HG03045 (cell line): ENCODE measurements at regions not wholly inside any gene's neighbourhood (a gene's known extent, or its start where the extent isn't known, plus 50 kb on each side); places are given as distances from the start of the nearest gene placed in this dataset.

Source experiments
- ATAC-seq: cut with Tn5 transposase; IDR thresholded peaks from one replicate; pipeline ENCODE4 v1.9.1; 2021; ENCODE audit warnings: mild to moderate bottlenecking, moderate library complexity; ENCODE audit not compliant: unreplicated experiment

DNA sequence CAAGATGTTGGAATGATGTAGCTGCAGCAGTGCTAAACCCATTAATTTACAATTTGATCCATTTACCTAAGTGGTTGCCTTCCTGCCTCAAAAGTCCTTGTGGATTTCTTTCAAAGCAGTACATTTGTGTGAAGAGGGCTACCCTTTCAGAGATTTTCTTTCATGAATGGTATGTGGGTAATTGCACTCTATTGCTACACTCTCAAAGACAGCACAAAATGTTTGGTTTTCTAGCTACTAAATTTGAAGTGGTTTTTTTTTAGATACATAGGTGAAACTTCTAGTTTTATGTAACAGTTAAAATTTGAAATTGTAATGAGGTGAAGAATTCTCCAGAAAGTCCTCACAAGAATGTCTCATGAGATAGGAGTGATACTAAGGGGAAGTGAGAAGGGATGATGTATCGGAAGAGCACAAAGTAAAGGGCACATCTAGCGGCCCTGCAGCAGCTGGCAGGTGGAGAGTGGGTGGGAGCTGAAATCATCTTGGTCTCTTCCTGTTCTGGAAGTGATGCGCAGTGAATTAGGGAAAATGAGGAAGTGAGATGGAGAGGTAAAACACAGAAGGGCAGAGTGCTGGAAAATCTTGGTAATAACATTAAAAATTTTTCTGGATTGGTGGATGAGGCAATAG lies 236.8 kb upstream of the MAN1A1 start:
- ATAC-seq, result peak; percentile 90

- ATAC-seq, result no peak
Measured at GRCh38 chr6:119584088-119584487, 234.5 kb upstream of the MAN1A1 start.

DNA sequence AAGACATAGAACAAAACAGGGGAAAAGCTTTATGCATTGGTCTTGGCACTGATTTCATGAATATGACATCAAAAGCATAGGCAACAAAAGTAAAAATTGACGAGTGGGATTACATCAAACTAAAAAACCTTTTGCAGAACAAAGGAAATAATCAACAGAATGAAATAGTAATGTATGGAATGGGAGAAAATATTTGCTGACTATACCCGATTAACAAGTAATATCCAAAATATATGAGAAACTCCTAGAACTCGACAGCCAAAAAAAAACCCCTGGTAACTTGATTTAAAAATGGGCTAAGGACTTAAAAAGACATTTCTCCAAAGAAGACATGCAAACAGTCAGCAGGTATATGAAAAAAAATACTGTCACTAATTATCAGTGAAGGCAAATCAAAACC lies 231.7 kb upstream of the MAN1A1 start:
- ATAC-seq, result no peak

GRCh38 chr6:119575721-119576120 lies 226.2 kb upstream of the MAN1A1 start:
- ATAC-seq, result no peak

DNA sequence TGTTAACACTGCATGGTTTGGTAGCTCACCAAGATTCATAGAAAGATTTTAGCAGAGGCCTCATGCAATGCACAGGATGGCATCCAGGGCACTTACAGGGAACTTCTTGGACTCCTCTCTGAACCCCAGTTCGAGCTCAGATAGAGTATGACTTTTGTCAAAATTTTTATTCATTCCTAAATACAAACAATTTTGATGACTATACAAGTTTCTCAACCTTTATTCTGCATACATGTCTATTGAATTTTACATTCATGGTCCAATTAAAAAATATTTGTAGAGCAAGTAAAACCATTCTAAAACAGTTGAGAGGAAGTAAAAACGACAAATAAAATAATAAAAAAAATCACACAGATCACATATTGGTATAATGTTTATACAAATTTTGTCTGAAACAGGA lies 219.0 kb upstream of the MAN1A1 start:
- no peak for ATAC-seq

GRCh38 chr6:119566546-119567260 lies 217.1 kb upstream of the MAN1A1 start:
- no peak for ATAC-seq

GRCh38 chr6:119565893-119566292 lies 216.3 kb upstream of the MAN1A1 start:
- ATAC-seq, result no peak

- ATAC-seq, result no peak
Measured at GRCh38 chr6:119562168-119562567, 212.6 kb upstream of the MAN1A1 start.

DNA sequence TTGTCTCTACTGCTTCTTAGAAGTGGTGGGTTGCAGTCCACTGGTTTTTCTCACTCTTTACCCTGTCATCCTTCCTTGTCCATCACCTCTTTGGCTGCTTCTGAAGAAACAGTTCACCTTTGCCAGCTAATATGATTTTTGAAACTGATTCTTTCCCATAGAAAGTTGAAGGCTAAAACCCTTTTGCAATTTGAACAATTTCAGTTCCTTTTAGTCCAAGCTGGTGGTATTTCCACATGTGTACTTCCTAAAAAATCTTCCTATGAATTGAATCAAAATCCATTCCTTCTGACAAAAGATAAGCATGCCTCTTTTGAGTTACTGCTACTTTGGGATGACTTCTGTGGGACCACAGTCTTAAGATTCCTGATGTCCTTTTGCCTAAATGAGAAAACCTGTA lies 210.0 kb upstream of the MAN1A1 start:
- ATAC-seq, result no peak

DNA sequence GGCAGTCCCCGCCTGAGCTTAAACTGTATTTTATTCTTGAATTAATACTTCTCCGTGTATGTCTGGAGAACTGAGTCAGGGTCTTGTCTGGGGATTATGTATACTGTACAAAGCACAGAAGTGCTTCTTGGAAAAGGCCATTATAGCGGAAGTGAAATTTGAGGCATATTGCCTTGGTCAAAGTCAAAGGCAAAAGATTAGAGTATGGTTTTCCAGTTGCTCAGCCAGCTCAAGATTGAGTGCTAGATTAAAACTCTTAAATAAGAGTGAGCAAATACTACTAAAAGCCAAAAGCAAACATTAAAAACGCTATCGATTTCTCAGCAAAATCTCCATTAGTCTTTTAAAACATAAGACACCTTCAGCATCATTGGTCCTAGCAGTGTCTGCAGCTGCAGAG lies 207.7 kb upstream of the MAN1A1 start:
- ATAC-seq, result no peak

DNA sequence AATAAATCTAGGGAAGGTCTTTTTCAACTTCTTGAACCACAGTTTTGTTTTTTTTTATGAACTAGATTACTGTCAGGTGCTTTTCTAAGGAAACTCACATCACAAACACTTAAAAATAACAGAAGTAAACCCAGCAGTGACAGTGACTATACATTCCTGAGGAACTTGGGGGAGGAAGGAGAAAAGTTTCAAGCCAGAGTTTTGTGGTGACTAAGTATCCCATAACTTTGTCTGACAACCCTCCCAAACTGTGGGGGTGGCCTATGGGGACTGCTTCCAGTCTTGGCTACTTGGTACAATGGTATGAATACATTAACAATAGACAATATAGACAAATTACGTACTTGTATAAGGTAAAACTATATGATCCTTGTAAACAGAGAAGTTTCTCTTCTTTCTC lies 202.5 kb upstream of the MAN1A1 start:
- ATAC-seq, result no peak

DNA sequence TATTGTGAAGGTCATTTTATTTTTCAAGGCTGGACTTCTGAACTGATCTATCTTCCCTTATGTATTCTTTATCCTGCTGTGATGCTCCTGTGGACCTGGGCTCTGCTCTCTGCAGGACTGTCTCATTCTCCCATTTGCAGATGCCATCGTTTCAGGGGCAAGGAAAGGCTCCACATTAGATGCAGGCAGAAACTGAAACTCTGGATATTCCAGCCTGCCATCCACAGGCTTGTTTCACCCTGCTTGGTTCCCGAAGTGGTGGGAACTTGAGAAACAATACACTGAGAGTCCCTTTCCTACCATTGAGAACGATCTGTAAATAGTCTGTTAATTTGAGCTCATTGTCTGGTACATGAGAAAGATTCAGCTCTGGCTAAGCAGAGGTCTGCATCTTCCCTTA lies 197.5 kb upstream of the MAN1A1 start:
- no peak for ATAC-seq

DNA sequence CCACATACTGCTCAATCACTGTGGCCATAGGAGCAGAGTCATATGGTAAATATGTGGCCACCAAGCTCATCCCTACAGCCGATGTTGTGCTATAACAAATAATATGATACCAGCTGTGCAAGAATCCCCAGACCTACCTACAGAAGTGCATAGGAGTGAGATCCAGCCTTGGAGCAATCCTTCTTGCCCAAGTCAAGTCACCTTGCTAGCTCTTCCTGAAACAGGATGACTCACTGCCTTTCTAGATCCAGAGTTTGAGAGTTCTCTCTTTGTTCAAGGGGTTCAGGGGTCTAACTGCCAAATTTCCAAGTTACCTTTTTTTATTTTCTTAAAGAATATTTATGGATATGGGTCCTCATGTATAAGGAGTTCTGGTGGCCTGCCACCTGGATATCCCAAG lies 195.7 kb upstream of the MAN1A1 start:
- no peak for ATAC-seq

GRCh38 chr6:119544325-119545175 lies 195.0 kb upstream of the MAN1A1 start:
- ATAC-seq, result no peak

- ATAC-seq, result no peak
Measured at GRCh38 chr6:119543332-119543731, 193.8 kb upstream of the MAN1A1 start.

DNA sequence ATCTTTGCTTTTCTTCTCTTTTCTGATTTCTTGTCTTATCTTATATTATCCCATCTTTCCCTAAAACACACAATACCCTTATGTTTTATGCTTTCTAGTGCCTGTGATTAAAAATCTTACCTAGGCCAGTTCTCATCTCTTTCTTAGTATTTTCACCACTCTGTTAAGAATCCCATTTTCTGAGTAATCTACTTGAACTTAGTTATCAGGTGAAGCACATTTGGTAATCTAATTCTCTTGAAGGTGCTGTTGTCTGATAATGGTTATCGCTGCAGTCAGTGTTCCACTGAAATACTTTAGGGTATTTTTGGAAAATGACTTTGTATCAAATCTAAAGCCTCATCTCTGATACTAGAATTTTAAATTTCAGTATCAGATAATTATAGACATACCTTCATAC lies 192.5 kb upstream of the MAN1A1 start:
- no peak for ATAC-seq

DNA sequence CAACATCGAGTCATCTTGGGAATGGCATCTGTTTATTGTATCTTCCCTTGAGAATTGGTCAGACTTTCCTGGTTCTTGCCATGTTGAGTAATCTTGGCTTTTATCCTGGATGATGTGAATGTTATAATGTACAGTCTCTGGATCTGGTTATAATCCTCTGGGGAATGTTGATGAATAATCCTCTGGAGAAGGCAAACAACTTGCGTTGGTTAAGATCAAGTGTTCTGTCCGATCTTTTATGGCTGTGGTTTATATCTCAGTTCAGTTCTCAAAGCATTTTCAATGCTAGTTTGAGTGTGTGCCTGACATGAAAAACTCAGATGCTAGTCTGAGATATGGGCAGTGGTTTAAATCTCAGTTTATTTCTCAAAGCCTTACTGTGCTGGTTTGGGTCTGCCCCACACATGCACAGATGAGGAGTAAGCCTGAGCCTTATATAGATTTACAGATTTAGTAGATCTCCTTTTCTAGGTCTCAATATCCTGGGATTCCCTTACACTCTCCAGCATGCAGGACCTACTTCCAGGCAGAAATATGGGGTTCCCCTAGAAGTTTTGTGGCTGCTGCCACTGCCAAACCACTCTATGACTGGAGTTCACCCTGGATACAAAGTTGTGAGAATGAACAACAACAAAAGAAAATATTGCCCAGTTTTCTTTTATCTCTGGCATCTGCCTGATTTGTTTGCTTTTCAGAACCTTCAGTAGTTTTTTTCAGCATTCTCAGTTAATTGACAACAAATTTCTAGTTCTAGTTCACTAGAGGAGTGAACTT lies 191.8 kb upstream of the MAN1A1 start:
- no peak for ATAC-seq

GRCh38 chr6:119540417-119540816 lies 190.9 kb upstream of the MAN1A1 start:
- ATAC-seq, result no peak

DNA sequence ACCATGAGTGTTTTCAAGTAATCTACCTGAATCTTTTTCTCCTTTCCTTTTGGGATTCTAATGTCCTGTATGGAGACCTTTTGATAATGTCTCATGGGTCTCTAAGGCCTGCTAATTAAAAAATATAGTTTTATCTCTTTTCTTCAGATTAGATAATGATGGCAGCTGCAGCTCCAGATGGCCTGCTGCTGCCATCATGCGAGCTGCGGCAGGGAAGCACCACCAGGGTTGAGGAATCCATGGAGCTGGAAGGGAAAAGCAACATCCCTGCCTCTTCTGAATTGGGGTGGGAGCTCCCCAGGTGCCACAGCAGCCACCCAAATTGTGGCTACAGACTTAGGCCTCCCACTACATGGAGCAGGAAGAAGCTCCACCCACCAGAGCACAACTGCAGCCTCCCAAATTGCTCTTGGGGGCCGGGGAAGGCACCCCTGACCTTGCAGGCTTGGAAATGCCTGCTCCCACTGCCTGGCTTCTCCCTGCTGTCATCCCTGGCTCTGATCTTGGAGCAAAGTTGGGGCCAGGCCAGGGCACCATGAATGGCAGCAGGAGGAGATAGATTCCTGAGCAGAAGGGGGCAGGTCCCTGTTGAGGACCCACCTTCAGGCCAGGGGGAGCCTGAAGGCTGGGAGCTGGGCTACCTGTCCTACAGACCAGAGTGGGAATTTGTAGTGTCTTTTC lies 189.6 kb upstream of the MAN1A1 start:
- ATAC-seq, result no peak

DNA sequence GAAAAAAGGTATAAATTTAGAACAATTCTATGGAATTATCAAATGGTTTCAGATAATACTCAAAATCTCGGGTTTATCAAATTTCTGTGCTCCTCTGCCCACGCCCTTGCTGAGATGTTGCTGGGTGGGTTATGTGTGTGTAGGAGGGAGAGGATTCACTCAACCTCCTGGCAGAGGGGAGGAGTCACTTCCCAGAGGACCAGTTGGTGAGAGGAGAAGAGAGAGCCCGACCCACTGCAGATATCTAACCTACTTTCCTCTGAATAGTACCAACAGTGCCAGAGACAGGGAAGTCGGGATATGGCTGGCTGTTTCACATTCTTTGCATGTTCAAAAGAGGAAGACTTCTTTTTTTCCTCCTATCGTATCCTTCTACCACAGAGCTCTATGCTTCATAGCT lies 187.1 kb upstream of the MAN1A1 start:
- no peak for ATAC-seq

- no peak for ATAC-seq
Measured at GRCh38 chr6:119535332-119535731, 185.8 kb upstream of the MAN1A1 start.
